HEK293 (cell line): ENCODE measurements at regions not wholly inside any gene's neighbourhood (a gene's known extent, or its start where the extent isn't known, plus 50 kb on each side); places are given as distances from the start of the nearest gene placed in this dataset.

Experiments used
- GLI2 ChIP-seq: fragments of 450-650 bp; formaldehyde crosslinking; IDR thresholded peaks from 2 replicates; pipeline ENCODE4; 2017; ENCODE audit warnings: missing biosample characterization, missing genetic modification characterization, low read depth, borderline replicate concordance
- SCRT1 ChIP-seq: fragments of 450-650 bp; formaldehyde crosslinking; IDR thresholded peaks from 2 replicates; pipeline ENCODE4 v1.5.1; 2016; ENCODE audit warnings: missing biosample characterization, missing genetic modification characterization, borderline replicate concordance
- ZBTB20 ChIP-seq: fragments of 450-650 bp; formaldehyde crosslinking; IDR thresholded peaks from 2 replicates; pipeline ENCODE4 v1.5.1; 2016; ENCODE audit warnings: missing biosample characterization, missing genetic modification characterization
- ZBTB7A ChIP-seq: fragments of 450-650 bp; formaldehyde crosslinking; IDR thresholded peaks from 2 replicates; pipeline ENCODE4 v1.5.1; 2016; ENCODE audit warnings: low read depth, missing biosample characterization, missing genetic modification characterization
- ZFP3 ChIP-seq: fragments of 450-650 bp; formaldehyde crosslinking; IDR thresholded peaks from 2 replicates; pipeline ENCODE4 v1.5.1; 2016; ENCODE audit warnings: low read depth, missing biosample characterization, missing genetic modification characterization
- ZNF10 ChIP-seq: fragments of 450-650 bp; formaldehyde crosslinking; IDR thresholded peaks from 2 replicates; pipeline ENCODE4 v1.5.1; 2017; ENCODE audit warnings: missing biosample characterization, missing genetic modification characterization
- ZNF114 ChIP-seq: fragments of 450-650 bp; formaldehyde crosslinking; IDR thresholded peaks from 2 replicates; pipeline ENCODE4 v1.5.0; 2017; ENCODE audit warnings: missing biosample characterization, missing genetic modification characterization
- ZNF138 ChIP-seq: fragments of 450-650 bp; formaldehyde crosslinking; IDR thresholded peaks from 2 replicates; pipeline ENCODE4 v1.5.1; 2016; ENCODE audit warnings: missing biosample characterization, missing genetic modification characterization, borderline replicate concordance
- ZNF416 ChIP-seq: fragments of 450-650 bp; formaldehyde crosslinking; IDR thresholded peaks from 2 replicates; pipeline ENCODE4 v1.5.1; 2016; ENCODE audit warnings: missing biosample characterization, missing genetic modification characterization
- ZNF629 ChIP-seq: fragments of 450-650 bp; formaldehyde crosslinking; IDR thresholded peaks from 2 replicates; pipeline ENCODE4 v1.5.1; 2017; ENCODE audit warnings: missing biosample characterization, missing genetic modification characterization
- ZSCAN5A ChIP-seq: fragments of 450-650 bp; formaldehyde crosslinking; IDR thresholded peaks from 2 replicates; pipeline ENCODE4 v1.5.1; 2016; ENCODE audit warnings: missing biosample characterization, missing genetic modification characterization
- TF ChIP-seq, protein P1 (sequence below): fragments of 450-650 bp; formaldehyde crosslinking; IDR thresholded peaks from 2 replicates; pipeline ENCODE4 v1.5.1; 2016; ENCODE audit warnings: missing biosample characterization, missing genetic modification characterization
- TF ChIP-seq, protein P2 (sequence below): fragments of 450-650 bp; formaldehyde crosslinking; IDR thresholded peaks from 2 replicates; pipeline ENCODE4 v1.5.1; 2016; ENCODE audit warnings: missing biosample characterization, missing genetic modification characterization
- TF ChIP-seq, protein P3 (sequence below): fragments of 450-650 bp; formaldehyde crosslinking; IDR thresholded peaks from 2 replicates; pipeline ENCODE4 v1.5.1; 2016; ENCODE audit warnings: missing biosample characterization, missing genetic modification characterization

- TF ChIP-seq, protein P1, sequence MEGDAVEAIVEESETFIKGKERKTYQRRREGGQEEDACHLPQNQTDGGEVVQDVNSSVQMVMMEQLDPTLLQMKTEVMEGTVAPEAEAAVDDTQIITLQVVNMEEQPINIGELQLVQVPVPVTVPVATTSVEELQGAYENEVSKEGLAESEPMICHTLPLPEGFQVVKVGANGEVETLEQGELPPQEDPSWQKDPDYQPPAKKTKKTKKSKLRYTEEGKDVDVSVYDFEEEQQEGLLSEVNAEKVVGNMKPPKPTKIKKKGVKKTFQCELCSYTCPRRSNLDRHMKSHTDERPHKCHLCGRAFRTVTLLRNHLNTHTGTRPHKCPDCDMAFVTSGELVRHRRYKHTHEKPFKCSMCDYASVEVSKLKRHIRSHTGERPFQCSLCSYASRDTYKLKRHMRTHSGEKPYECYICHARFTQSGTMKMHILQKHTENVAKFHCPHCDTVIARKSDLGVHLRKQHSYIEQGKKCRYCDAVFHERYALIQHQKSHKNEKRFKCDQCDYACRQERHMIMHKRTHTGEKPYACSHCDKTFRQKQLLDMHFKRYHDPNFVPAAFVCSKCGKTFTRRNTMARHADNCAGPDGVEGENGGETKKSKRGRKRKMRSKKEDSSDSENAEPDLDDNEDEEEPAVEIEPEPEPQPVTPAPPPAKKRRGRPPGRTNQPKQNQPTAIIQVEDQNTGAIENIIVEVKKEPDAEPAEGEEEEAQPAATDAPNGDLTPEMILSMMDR (tag by site-specific recombination): no peak
- no peak for TF ChIP-seq ZBTB20 (tag by site-specific recombination)
- TF ChIP-seq ZNF629 (tag by site-specific recombination): no peak
- TF ChIP-seq ZNF138 (tag by site-specific recombination): no peak
- TF ChIP-seq, protein P2, sequence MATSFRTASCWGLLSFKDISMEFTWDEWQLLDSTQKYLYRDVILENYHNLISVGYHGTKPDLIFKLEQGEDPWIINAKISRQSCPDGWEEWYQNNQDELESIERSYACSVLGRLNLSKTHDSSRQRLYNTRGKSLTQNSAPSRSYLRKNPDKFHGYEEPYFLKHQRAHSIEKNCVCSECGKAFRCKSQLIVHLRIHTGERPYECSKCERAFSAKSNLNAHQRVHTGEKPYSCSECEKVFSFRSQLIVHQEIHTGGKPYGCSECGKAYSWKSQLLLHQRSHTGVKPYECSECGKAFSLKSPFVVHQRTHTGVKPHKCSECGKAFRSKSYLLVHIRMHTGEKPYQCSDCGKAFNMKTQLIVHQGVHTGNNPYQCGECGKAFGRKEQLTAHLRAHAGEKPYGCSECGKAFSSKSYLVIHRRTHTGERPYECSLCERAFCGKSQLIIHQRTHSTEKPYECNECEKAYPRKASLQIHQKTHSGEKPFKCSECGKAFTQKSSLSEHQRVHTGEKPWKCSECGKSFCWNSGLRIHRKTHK (tag by site-specific recombination): no peak
- TF ChIP-seq ZNF114 (tag by site-specific recombination): no peak
- TF ChIP-seq SCRT1 (tag by site-specific recombination): no peak
- no peak for TF ChIP-seq GLI2 (tag by site-specific recombination)
- TF ChIP-seq, protein P3, sequence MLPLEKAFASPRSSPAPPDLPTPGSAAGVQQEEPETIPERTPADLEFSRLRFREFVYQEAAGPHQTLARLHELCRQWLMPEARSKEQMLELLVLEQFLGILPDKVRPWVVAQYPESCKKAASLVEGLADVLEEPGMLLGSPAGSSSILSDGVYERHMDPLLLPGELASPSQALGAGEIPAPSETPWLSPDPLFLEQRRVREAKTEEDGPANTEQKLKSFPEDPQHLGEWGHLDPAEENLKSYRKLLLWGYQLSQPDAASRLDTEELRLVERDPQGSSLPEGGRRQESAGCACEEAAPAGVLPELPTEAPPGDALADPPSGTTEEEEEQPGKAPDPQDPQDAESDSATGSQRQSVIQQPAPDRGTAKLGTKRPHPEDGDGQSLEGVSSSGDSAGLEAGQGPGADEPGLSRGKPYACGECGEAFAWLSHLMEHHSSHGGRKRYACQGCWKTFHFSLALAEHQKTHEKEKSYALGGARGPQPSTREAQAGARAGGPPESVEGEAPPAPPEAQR (tag by site-specific recombination): no peak
- TF ChIP-seq ZSCAN5A (tag by site-specific recombination): no peak
- TF ChIP-seq ZBTB7A (tag by site-specific recombination): no peak
- TF ChIP-seq ZNF10 (tag by site-specific recombination): no peak
- no peak for TF ChIP-seq ZFP3 (tag by site-specific recombination)
- no peak for TF ChIP-seq ZNF416
These were observed 114.6 kb upstream of the ACP3 start for GRCh38 chr3:132202586-132202985.
